HepG2 (cell line): ENCODE measurements at regions not wholly inside any gene's neighbourhood (a gene's known extent, or its start where the extent isn't known, plus 50 kb on each side); places are given as distances from the start of the nearest gene placed in this dataset.

ENCODE experiments used
- ARNT ChIP-seq: fragments of 450-650 bp; IDR thresholded peaks from 2 replicates; pipeline ENCODE4 v1.6.1; 2017
- BHLHE40 ChIP-seq: IDR thresholded peaks from 2 replicates; pipeline ENCODE4 v1.6.1; 2011; ENCODE audit warnings: low read length, improper control_type of control experiment
- CTCF ChIP-seq: sonication (generic); formaldehyde crosslinking; IDR thresholded peaks from 2 replicates; pipeline ENCODE4 v1.5.0; 2020; ENCODE audit warnings: mild to moderate bottlenecking, missing genetic modification reagents, moderate library complexity
- THAP7 ChIP-seq: sonication (generic); formaldehyde crosslinking; IDR thresholded peaks from 2 replicates; pipeline ENCODE4 v1.8.1; 2023; ENCODE audit warnings: mild to moderate bottlenecking, missing genetic modification reagents
- ZNF253 ChIP-seq: sonication (generic); formaldehyde crosslinking; IDR thresholded peaks from 2 replicates; pipeline ENCODE4 v1.8.0; 2022; ENCODE audit warnings: mild to moderate bottlenecking, missing genetic modification reagents, borderline replicate concordance
- ZNF720 ChIP-seq: sonication (generic); formaldehyde crosslinking; IDR thresholded peaks from 2 replicates; pipeline ENCODE4 v1.4.0; 2020; ENCODE audit warnings: missing genetic modification reagents

GRCh38 chr13:90766386-90766902, 581.0 kb upstream of the MIR17HG start:
- TF ChIP-seq THAP7 (no peak), ARNT (no peak), ZNF253 (CRISPR knock-in tag) (no peak), ZNF720 (CRISPR knock-in tag) (no peak), CTCF (CRISPR knock-in tag) (no peak), BHLHE40 (no peak)
